Gastrocnemius medialis (tissue), 4 donors: ENCODE measurements at regions not wholly inside any gene's neighbourhood (a gene's known extent, or its start where the extent isn't known, plus 50 kb on each side); places are given as distances from the start of the nearest gene placed in this dataset.

Source experiments
- POLR2A ChIP-seq, 2 donors: fragments of 450-650 bp; IDR thresholded peaks; one replicate each; pipeline ENCODE4 v1.6.1; 2017; ENCODE audit warnings: antibody characterized with exemption in 2 of 2, mild to moderate bottlenecking in 2 of 2, moderate library complexity in 2 of 2
- TF ChIP-seq, protein P1 (sequence below), 5 experiments: fragments of 450-650 bp in 3 of 5; fragments of 200-600 bp in 2 of 5; sonication (generic) in 2 of 5; IDR thresholded peaks in 4 of 5; conservative IDR thresholded peaks in 1 of 5; 1 replicate in 4 of 5; 2 replicates in 1 of 5; pipeline ENCODE4 v1.5.1; 2016 to 2019; ENCODE audit warnings: antibody characterized with exemption in 5 of 5, mild to moderate bottlenecking in 3 of 5, moderate library complexity in 3 of 5

GRCh38 chr5:28249771-28250415 is 1211.5 kb upstream of the CDH9 start:
- TF ChIP-seq, protein P1, sequence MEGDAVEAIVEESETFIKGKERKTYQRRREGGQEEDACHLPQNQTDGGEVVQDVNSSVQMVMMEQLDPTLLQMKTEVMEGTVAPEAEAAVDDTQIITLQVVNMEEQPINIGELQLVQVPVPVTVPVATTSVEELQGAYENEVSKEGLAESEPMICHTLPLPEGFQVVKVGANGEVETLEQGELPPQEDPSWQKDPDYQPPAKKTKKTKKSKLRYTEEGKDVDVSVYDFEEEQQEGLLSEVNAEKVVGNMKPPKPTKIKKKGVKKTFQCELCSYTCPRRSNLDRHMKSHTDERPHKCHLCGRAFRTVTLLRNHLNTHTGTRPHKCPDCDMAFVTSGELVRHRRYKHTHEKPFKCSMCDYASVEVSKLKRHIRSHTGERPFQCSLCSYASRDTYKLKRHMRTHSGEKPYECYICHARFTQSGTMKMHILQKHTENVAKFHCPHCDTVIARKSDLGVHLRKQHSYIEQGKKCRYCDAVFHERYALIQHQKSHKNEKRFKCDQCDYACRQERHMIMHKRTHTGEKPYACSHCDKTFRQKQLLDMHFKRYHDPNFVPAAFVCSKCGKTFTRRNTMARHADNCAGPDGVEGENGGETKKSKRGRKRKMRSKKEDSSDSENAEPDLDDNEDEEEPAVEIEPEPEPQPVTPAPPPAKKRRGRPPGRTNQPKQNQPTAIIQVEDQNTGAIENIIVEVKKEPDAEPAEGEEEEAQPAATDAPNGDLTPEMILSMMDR (IDR thresholded peaks at IDR 0.05 in 4 of 5, conservative IDR thresholded peaks at IDR 0.05 in 1 of 5) = no peak
- no peak for TF ChIP-seq POLR2A (IDR thresholded peaks at IDR 0.05)
